ENCODE measurements at regions not wholly inside any gene's neighbourhood (a gene's known extent, or its start where the extent isn't known, plus 50 kb on each side); places are given as distances from the start of the nearest gene placed in this dataset.

DNA sequence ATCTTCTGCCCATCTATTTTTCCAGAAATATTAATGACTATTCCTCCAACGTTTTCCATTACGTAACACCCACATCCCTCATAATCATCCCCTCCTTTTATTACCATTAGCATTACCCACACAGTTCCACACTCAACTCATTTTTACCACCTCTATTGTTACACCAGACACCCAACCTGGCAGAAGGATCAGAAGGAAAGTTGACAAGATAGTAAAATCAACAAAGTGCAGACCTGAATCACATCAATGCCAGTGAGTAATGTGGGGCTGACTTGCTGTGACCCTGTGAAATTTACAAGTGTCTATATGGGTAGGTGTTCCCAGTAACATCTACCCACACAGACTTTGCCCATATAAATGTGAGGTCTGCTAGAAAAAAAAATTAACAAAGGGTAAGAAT lies 568.2 kb downstream of the MAFB start:
- no peak for DNase-seq

DNA sequence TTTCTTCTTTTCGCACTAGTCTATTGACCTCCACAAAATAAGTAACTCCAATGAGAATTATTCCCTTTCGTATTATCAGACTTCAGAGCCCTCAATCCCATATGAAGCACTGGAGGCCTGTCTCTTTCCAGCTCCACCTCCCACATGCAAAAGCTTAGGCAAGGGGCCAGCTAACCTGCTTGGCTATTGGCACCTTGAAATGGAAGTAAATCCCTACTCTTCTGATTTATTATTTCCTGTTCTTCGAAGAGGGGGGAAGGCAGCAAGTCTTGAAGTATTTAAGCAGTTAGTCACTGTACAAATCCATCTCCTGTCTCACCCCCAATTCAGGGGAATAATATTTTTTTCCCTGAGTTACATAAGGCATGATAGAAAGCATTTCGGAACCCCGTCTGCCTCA lies 577.8 kb downstream of the MAFB start:
- no peak for DNase-seq

DNA sequence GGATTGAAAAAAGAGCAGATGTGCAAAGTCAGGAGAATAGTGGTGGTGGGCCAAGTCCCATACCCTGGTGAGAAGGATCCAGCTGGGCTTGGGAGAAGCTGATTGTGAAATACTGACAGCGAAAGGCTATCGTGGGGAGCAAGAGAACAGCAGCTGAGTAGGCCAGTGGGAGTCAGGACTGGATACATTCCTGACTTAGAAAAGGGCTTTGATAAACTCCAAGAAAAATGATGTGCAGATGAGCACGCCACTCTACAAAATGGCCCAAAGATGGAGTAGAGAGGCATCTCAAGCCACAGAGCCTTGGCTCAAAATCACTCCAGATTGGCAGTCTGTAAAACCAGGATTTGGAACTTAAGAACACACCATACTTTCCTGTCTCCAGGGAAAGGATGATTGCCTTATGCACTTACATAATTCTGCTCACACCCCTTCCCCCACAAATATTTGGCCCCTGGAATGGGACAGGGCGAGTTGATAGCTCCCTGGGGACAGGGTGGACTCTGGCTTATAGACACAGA lies 578.7 kb downstream of the MAFB start:
- no peak for DNase-seq

DNA sequence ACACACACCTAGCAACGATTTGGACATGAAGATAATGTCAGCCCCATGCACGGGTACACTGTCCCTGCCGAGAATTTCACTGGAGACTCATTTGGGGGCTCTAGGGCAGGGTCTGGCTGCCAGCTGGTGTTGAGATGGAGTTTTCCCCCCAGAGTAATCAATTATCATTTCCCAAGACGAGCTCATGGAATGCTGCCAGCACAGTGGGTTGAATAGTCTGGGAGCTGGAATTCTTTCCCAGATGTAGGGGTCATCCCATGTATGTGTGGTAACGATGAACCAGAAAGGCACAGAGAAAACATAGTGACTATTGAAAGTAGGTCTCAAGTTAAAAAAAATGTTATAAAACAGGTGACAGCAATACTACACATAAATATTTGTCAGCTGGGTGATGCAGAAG lies 579.9 kb downstream of the MAFB start:
- DNase-seq, result peak; percentile 65

DNA sequence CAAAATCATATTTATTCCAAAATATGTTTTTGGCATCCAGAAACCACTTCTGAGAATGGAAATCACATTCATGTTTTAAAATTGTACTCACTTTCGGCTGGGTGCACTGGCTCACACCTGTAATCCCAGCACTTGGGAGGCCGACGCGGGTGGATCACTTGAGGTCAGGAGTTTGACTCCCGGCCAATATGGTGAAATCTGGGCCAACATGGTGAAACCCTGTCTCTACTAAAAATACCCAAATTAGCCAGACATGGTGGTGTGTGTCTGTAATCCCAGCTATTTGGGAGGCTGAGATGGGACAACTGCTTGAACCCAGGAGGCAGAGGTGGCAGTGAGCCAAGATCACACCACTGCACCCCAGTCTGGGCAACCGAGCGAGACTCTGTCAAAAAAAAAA lies 580.7 kb downstream of the MAFB start:
- DNase-seq, result no peak

DNA sequence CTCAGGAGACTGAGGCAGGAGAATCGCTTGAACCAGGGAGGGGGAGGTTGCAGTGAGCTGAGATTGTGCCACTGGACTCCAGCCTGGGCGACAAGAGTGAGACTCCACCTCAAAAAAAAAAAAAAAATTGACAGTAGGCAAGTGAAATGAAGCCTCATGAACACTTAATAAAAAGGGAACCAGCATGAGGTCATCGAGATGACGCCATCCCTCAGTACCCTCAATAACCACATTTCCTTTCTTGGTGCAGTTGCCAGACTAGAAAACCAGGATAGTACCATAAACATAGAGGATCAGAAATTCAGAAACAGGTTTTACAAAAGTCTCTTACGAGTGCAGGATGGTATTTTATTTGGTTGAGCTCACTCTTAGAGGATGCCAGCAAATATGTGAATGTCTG lies 584.1 kb downstream of the MAFB start:
- DNase-seq, result no peak

DNA sequence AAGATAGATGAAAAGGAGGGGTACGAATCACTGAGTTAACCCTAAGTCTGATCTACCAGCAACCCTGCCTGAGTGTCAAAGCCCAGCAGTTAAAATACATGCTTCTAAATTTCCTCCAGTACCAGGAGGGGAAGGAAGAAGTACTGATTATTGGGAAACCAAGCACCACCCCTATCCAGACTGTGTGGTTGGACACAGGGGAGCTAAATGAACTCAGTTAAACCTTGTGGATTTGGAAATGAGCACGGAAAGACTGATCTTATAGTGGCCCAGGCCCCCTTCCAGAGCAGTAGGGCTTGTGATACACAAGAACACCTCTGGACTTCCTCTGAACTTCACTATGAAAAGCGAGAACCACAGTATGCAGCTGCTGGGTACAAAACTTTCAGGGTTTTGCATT lies 585.6 kb downstream of the MAFB start:
- DNase-seq, result no peak

DNA sequence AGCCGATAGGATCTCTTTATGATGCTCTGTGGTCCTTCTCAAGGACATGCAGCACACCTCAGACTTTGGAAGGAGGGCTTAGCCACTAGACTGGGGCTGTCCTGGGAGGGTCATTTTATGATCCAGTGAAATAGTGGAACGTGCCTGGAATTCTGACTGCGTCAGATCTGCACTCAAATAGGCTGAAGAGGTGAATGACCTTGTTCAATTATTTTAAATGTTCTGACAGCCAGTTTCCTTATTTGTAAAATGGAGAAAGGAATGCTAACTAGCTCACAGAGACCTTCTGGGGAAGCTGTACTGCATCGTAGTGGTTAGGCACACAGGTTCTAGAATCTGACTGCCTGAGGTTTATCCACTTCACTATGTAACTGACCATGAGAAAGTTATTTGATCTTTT lies 587.5 kb downstream of the MAFB start:
- DNase-seq, result no peak

DNA sequence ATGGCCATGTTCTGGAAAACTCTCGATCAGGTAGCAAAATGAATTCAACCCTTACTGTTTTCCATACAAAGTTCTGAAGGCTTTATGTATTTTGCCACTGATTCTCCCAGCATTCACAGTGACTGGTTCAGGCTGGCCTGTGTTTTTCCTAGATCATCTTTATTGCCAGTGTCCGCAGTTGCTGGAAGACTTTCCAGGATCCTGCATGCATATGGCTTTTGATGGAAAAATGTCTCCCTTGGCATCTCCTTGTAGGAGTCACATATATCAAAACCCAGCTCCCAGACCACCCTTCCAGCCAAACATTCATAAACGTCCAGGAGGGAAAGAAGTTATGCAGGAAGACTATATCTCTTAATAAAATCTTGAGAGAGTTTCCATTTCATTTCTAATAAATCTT lies 588.8 kb downstream of the MAFB start:
- DNase-seq, result no peak

DNA sequence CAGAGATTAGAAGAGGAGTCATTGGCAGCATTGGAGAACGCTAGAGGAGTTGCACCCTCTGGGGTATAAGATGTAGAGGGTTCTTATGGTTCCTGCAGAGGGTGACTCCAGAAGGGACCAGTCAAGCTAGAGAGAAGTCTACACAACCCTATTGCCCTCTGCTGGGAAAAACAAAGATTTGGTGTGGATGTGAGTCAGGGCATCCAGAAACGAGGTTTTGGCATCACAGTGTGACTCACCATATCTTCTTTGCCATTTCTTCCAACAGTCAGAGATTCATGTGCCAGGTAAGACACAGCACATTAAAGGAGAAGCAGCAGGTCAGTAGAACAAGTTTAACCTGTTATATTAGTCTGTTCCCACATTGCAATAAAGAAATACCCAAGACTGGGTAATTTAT lies 598.8 kb downstream of the MAFB start:
- DNase-seq, result no peak

DNA sequence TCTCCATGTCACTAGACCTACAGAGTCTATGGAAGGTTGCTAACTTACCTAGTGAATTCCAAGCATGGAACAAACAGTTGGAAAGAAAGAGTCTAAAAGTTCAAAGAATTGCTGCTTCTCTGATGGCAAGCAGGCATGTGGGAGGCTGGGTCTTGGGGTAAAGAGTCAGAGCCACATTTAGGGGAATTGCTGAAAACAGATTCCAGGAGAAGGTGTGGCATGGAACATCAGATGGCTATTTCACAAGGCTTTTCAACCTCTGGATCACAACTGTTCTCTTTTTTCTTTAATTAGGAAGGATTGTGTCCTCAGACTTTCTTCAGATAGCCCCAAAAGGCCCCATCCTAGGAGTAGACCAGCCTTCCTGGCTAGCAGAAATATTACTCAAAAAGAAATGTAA lies 601.5 kb downstream of the MAFB start:
- DNase-seq, result no peak

DNA sequence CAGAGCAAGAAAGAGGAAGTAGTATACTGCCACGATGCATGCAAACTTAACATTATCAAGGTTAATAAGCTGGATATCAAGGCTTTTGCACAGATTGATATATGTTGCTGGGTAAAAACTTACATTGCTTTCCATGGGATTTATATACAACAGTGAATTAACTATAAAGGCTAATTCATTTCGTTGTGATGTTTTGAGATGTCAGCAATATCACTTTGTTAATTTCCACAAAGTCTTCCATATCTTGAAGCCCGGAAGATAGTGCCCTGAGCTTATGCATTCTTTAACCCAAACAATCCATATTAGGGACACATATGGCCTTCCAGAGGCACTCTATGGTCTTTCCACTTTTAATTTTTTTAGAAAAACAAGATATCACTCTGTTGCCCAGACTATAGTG lies 603.5 kb downstream of the MAFB start:
- DNase-seq, result no peak

DNA sequence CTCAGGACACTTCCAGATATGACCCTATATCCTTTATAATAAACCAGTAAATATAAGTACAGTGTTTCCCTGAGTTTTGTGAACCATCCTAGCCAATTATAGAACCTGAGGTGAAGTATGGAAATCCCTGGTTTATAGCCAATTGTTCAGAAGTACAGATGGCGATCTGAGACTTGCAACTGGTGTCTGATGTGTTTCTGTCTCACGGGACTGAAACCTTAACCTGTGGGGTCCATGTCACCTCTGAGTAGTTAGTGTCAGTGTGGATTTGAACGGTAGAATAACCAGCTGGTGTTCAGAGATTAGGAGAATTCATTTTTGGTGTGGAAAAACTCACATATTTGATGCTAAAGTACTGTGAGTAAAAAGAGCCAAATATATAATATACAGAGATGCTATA lies 606.6 kb downstream of the MAFB start:
- peak; percentile 89 for DNase-seq

DNA sequence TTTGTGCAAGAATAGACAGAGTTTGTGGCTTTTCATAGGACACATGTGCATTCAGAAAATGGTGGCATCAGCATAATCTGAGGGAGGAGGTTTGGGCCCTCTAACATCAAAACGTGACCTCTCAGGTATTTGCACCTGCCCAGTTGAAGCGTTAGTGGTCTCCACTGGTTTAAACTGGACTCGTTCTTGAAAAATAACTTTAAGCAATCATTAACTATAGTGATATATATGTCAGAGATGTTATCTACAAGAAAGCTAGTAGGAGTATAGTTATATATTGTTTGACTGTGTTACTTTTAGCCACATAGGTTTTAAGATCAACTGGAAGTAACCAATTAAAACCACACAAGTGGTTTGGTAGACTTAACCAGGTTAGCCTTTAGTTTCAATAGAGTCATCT lies 607.4 kb downstream of the MAFB start:
- DNase-seq, result no peak

DNA sequence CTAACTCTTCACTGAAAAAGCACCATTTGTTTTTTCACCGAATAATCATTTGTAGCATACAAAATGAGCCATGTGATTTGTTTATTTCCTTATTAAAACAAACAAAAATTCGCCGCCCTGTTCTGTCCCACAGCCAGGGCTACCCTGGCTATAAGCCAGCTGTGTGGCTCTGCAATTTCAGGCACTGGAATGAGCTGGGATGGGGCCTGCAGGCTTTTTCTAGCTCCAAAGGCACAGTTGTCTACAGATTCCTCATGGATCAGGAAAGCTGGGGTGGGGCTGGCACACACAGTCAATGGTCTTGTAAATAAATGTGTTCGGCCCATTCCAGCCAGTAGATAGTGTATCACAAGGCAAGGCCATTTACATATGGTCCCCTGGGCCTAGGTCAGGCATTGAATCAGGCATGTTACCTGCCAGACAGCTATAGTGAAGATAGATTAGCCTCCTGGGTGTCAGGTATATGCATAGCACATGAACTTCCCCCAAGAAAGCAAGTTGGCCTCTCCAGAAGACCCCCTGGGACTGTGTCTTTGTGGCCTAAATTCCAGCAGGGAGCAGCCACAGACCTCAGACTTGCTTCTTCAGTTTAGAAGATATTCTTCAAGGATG lies 608.9 kb downstream of the MAFB start:
- DNase-seq, result no peak

DNA sequence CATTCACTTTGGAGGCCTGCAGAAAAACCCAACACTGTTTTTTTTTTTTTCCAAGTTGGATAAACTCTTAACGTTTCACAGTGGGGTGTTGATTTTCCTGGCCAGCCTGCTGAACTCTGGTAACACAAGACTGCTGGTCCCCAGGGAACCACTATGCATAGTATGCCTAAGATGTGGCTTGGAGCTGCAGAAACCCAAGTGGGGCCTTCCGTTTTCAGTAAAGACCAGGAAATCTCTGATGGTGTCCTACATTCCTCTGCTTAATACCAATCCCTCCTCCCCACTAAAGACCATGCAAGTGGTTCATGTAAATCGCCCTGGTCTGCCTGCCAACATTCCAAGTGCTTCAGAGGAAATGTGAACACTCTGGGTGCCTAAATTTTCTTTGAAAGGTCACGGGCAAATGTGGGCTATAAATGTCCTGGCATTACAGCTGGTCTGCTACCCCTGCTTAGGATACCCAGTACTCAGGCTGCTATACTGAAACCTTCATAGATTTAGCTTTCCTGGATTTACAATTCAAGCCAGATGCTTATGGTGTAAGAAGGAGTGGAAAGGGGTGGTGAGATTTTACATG lies 615.4 kb downstream of the MAFB start:
- DNase-seq, result peak; percentile 14

DNA sequence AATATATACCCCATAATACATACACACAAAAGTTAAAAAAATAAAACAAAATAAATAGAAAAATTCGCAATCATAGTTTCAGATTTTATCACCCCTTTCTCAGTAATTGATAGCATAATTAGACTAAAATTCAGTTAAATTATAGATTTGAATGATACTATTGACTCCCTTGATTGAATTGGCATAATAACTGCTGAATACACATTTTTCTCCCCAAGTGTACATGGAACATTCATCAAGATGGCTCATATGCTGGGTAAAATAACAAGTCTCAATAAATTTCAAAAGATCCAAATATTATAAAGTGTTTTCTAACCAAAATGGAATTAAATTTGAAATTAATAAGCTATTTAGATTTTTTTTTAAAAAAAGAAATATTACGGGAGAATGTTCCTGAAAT lies 616.1 kb downstream of the MAFB start:
- DNase-seq, result no peak

DNA sequence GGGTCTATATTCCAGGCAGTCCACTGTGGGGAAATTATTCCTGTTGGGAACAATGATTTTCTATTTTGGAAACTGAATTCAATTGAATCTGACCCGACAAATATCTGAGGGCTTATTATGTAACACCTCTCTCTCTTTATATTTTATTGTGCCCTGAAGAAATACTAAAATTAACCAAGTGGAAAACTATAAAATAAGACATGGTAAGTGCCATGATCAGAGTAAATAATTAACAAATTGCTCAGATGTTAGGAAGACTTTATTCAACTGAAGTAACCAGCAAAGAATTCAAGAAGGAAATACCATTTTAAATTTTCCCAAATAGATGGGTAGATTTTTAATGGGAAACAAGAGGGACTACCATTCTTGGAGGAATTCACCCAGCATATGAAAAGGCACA lies 632.9 kb downstream of the MAFB start:
- DNase-seq, result no peak

DNA sequence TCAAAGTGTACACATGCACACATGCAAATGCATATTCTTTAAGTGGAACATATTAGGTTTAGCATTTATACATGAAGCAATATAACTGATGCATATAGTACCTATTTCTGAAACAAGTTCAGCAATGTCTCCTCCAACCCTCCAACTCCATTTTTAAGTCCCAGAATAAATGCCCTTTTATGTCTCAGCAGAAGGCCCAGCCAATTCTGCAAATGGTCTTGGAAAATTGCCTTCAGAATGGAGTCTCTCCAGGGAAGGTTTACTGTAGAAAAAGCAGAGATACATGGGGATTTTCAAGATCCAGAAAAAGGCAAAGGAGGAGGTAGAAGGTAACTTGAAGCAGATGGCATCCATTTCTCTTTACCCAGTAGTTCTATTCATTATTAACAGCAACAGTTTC lies 633.3 kb downstream of the MAFB start:
- DNase-seq, result no peak

DNA sequence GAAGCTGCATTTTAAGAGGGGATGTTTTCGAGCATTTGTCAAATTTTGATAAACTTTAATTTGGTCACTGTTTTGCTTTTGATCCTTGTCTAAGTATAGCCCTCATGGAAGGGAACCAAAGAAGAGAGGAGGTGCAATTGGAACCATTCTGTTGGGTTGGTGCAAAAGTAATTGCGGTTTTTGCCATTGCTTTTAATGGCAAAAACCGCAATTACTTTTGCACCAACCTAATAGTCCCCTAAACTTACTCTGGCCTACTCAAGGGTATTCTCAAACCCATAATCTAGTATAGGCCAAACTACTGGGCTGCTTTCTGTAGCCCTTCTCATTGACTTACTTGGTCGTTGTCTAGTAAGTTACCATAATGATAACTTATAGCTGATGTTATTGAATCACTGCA lies 634.7 kb downstream of the MAFB start:
- no peak for DNase-seq

DNA sequence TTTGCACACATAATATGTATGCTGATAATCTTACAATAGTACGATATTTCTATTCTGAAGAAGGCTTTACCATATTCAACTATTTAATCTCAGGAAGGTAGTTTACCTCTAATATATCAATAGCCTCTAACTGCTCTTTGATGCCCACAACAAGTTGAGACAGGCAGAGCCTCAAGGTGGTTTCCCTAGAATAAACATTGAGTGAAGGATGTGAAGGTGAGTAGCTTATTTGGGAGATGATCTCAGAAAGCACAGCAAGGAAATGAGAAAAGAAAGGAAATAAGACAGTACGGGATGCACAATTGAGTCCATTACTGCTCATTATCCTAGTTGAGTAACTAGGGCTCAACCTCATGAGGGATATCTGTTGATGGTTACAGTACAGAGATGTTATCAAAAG lies 638.4 kb downstream of the MAFB start:
- DNase-seq, result no peak

DNA sequence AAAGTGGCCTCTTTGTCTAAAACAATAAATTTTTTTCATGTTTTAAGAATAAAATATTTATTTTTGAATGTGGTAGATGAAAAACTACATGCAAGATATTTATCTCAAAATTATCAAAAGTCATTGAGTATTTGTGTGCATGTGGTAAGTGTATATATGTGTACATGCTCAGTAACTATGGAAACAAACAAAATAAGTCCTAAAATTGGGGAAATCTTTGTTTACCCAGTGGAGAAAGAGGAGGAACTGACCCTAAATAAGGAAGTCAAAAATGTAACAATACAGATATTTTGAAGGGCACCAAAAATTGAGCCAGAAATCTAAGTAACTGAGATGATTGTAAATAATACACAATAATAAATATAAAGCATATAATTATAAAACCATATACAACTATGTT lies 639.2 kb downstream of the MAFB start:
- DNase-seq, result no peak

DNA sequence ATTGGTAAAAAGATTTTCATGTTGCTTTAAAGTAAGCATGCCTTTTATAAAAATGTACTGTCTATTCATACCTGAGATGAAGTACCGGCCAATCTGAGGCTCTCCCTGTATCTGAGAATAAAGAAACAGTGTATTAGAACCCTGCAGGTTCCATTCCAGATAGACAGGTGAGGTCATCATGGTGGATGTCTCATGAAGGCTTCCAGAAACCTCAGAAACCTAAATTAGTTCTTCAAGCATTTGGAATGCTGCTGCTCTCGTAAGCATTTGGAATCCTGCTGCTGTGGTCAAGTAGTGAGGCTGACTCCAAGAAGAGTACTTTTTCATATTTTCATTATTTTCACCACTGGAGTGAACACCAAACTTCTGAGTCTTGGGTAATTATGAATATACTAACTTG lies 642.3 kb downstream of the MAFB start:
- DNase-seq, result no peak

DNA sequence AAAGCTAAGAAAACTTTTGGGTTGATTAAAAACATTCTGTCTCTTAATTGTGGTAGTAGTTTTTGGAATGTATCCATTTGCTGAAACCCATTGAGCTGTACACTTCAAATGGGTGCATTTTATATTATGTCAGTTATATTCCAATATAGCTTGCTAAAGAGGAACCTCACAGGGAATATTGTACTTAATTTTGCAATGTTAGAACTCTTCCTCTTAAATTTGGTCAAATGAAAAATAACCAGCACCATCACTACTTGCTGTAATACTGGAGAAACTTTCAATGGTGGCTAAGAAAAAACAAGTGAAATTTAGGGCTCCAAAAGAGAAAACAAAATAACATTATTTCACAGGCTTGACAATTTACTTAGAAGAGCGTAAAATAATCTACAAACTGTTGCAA lies 651.5 kb downstream of the MAFB start:
- no peak for DNase-seq

DNA sequence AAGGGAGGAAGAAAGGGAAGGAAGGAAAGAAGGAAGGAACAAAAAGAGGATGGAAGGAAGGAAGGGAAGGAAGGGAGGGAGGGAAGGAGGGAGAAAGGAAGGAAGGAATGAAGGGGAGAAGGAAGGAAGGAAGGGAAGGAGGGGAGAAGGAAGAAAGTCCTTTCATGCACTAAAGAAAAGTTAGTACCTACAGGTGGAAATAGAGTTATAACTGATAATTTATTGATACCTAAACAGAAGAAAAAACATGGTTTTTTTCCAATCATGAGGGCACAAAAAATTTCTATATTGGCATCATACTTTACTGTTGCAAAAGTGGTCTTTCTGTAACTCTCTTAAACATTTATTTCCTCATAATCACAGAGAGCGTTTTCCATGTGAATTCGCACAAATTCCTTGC lies 659.4 kb downstream of the MAFB start:
- no peak for DNase-seq
